ENCODE measurements at regions not wholly inside any gene's neighbourhood (a gene's known extent, or its start where the extent isn't known, plus 50 kb on each side); places are given as distances from the start of the nearest gene placed in this dataset.

- no peak for TF ChIP-seq POLR2A (IDR thresholded peaks at IDR 0.05)
- TF ChIP-seq, protein P1, sequence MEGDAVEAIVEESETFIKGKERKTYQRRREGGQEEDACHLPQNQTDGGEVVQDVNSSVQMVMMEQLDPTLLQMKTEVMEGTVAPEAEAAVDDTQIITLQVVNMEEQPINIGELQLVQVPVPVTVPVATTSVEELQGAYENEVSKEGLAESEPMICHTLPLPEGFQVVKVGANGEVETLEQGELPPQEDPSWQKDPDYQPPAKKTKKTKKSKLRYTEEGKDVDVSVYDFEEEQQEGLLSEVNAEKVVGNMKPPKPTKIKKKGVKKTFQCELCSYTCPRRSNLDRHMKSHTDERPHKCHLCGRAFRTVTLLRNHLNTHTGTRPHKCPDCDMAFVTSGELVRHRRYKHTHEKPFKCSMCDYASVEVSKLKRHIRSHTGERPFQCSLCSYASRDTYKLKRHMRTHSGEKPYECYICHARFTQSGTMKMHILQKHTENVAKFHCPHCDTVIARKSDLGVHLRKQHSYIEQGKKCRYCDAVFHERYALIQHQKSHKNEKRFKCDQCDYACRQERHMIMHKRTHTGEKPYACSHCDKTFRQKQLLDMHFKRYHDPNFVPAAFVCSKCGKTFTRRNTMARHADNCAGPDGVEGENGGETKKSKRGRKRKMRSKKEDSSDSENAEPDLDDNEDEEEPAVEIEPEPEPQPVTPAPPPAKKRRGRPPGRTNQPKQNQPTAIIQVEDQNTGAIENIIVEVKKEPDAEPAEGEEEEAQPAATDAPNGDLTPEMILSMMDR (IDR thresholded peaks at IDR 0.05) = no peak
Measured at GRCh38 chr4:26268246-26268645, 52.6 kb upstream of the RBPJ start.

Measured in testis (tissue), 2 donors.